ENCODE measurements at regions not wholly inside any gene's neighbourhood (a gene's known extent, or its start where the extent isn't known, plus 50 kb on each side); places are given as distances from the start of the nearest gene placed in this dataset.

DNA sequence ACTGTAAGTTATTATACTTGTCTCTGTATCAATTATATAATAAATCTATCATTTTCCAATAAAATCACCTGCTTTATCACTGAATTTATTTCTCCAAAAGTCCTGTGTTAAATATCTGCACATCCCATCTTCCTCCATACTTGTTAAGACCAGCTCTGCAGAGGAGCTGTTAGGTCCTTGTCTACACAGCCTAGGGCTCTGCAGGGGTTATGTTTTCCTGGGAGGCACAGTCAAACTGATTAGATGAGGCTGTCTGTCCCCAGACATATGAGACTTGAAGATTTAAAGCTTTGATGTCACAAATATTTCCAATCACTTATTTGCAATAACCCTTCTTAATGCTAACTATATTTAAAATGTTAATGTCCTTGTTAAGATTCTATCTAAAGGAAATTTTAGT, 446.8 kb downstream of the TRAM1L1 start:
- H3K27me3 Mint-ChIP-seq (ENCODE audit: low read depth): no peaks in the 10 kb centered on the region
- no peak overlapping the region for H3K27ac Mint-ChIP-seq

More for the DNA sequence above, 446.8 kb downstream of the TRAM1L1 start:
- Histone ChIP-seq H2BK5ac (ENCODE audit: insufficient read length, low read length) (no peak overlapping the region), H3K79me1 (ENCODE audit: insufficient read depth, low read depth, low read length, poor library complexity, severe bottlenecking) (no peaks in the 10 kb centered on the region), H3K23ac (ENCODE audit: insufficient read length, low read depth, low read length) (no peak overlapping the region), H3K4ac (ENCODE audit: low read depth, low read length) (no peak overlapping the region), H4K20me1 (ENCODE audit: control insufficient read depth, insufficient read depth, insufficient read length) (no peaks in the 10 kb centered on the region), H3K14ac (ENCODE audit: insufficient read depth, low read length) (no peak overlapping the region), H3K27ac (ENCODE audit: insufficient read length, low read depth, low read length) (no peak overlapping the region), H3K9me3 (ENCODE audit: control insufficient read depth, low read depth, low read length) (no peaks in the 10 kb centered on the region), H3K4me2 (ENCODE audit: insufficient read depth, insufficient read length, low read length) (no peak overlapping the region), H3K9ac (ENCODE audit: extremely low read depth, insufficient read length, low read length) (no peak overlapping the region), H3T11ph (ENCODE audit: low read length) (no peak overlapping the region), H2BK12ac (ENCODE audit: insufficient read length, low read depth, low read length) (no peak overlapping the region), H3K4me1 (ENCODE audit: insufficient read depth, low read length) (no peaks in the 10 kb centered on the region), H2BK120ac (ENCODE audit: low read depth, low read length, poor library complexity, severe bottlenecking) (no peak overlapping the region), H2AK5ac (ENCODE audit: insufficient read length, low read length) (no peak overlapping the region), H3K27me3 (ENCODE audit: insufficient read depth, low read length) (no peaks in the 10 kb centered on the region), H2BK15ac (ENCODE audit: low read depth, low read length) (no peak overlapping the region), H2AFZ (ENCODE audit: low read length) (no peak overlapping the region), H3K23me2 (ENCODE audit: insufficient read length, low read depth, low read length, poor library complexity, severe bottlenecking) (no peaks in the 10 kb centered on the region), H3K18ac (ENCODE audit: insufficient read length, low read depth, low read length) (no peak overlapping the region), H4K8ac (replicated peaks; ENCODE audit: insufficient read length, low read depth, low read length) (no peak overlapping the region), H4K5ac (ENCODE audit: insufficient read length, low read depth, low read length) (no peak overlapping the region), H4K91ac (ENCODE audit: insufficient read length, low read depth, low read length) (no peak overlapping the region), H2BK20ac (ENCODE audit: low read depth, low read length, poor library complexity, severe bottlenecking) (no peak overlapping the region), H3K79me2 (ENCODE audit: insufficient read depth, low read length) (no peaks in the 10 kb centered on the region), H3K56ac (ENCODE audit: insufficient read length, low read depth, low read length) (no peak overlapping the region)
- Mint-ChIP-seq H3K4me1 (no peaks in the 10 kb centered on the region), H3K36me3 (ENCODE audit: insufficient read depth in 1 of 3, low read depth in 3 of 3) (no peaks in the 10 kb centered on the region), H3K4me3 (no peak overlapping the region), H3K9me3 (no peaks in the 10 kb centered on the region)
- DNase-seq: no peak
- TF ChIP-seq CTCF (conservative IDR thresholded peaks at IDR 0.05): no peak
